Activated CD4-positive, alpha-beta T cell treated with anti-CD3 and anti-CD28 coated beads, Interleukin-2, amount 50 U/mL, for 4 hours (primary cell): ENCODE measurements at regions not wholly inside any gene's neighbourhood (a gene's known extent, or its start where the extent isn't known, plus 50 kb on each side); places are given as distances from the start of the nearest gene placed in this dataset.

ENCODE experiments used
- DNase-seq, 2 experiments: peaks; one replicate each; pipeline ENCODE4 v3.0.0-alpha.2; 2020

- no peak for DNase-seq
Observed at GRCh38 chr4:152269448-152270191, 266.3 kb downstream of the FBXW7 start.

GRCh38 chr4:152267811-152268210, 268.1 kb downstream of the FBXW7 start:
- DNase-seq, result no peak

- DNase-seq, result no peak
Observed at GRCh38 chr4:152266831-152267480, 268.9 kb downstream of the FBXW7 start.

GRCh38 chr4:152265149-152265621, 270.7 kb downstream of the FBXW7 start:
- no peak for DNase-seq

- DNase-seq, result no peak
Observed at GRCh38 chr4:152264106-152264505, 271.8 kb downstream of the FBXW7 start.

- no peak for DNase-seq
Observed at GRCh38 chr4:152259866-152260265, 276.0 kb downstream of the FBXW7 start.

- DNase-seq, result no peak
Observed at GRCh38 chr4:152258804-152259708, 276.8 kb downstream of the FBXW7 start.

- no peak for DNase-seq
Observed at GRCh38 chr4:152258391-152258790, 277.5 kb downstream of the FBXW7 start.

GRCh38 chr4:152257601-152258066, 278.3 kb downstream of the FBXW7 start:
- no peak for DNase-seq

GRCh38 chr4:152256996-152257395, 278.9 kb downstream of the FBXW7 start:
- no peak for DNase-seq

- DNase-seq, result peak; percentile 35 to 43
Observed at GRCh38 chr4:152255437-152255836, 280.5 kb downstream of the FBXW7 start.

GRCh38 chr4:152248347-152248746, 287.5 kb downstream of the FBXW7 start:
- DNase-seq, result no peak

- no peak for DNase-seq
Observed at GRCh38 chr4:152247271-152247975, 288.5 kb downstream of the FBXW7 start.

GRCh38 chr4:152246659-152247058, 289.2 kb downstream of the FBXW7 start:
- no peak for DNase-seq

GRCh38 chr4:152245680-152246079, 290.2 kb downstream of the FBXW7 start:
- no peak for DNase-seq

- no peak for DNase-seq
Observed at GRCh38 chr4:152244659-152245058, 291.2 kb downstream of the FBXW7 start.

- no peak for DNase-seq
Observed at GRCh38 chr4:152243896-152244595, 291.8 kb downstream of the FBXW7 start.

GRCh38 chr4:152243206-152243605, 292.7 kb downstream of the FBXW7 start:
- DNase-seq, result no peak

- DNase-seq, result no peak
Observed at GRCh38 chr4:152240232-152240631, 295.7 kb downstream of the FBXW7 start.

GRCh38 chr4:152239216-152239615, 296.7 kb downstream of the FBXW7 start:
- no peak for DNase-seq

- DNase-seq, result no peak
Observed at GRCh38 chr4:152236519-152237056, 299.3 kb downstream of the FBXW7 start.

GRCh38 chr4:152235718-152236117, 300.2 kb downstream of the FBXW7 start:
- no peak for DNase-seq
